K562 (cell line): ENCODE measurements at regions not wholly inside any gene's neighbourhood (a gene's known extent, or its start where the extent isn't known, plus 50 kb on each side); places are given as distances from the start of the nearest gene placed in this dataset.

Source experiments
- ATAC-seq: fragments of 200-7000 bp; cut with Tn5 transposase; 3 replicates; pipeline ENCODE4 v1.9.1; 2020; ENCODE audit warnings: moderate library complexity
- BruUV-seq: library from RNA; stranded (reverse); fragments of 400-500 nt; replicated peaks from 2 replicates; lab custom pipeline; 2021; lab: Mats Ljungman, UMichigan
- CTCF ChIA-PET: fragments of 300-600 bp; formaldehyde crosslinking; extraction: SDS; loops from one replicate; lab custom pipeline; 2021; ENCODE audit warnings: low intra/inter-chr PET ratio; lab: Yijun Ruan, JAX
- POLR2A ChIA-PET: fragments of 300-600, 350-650 bp; sonication (Branson Sonifier 250); formaldehyde crosslinking; extraction: SDS; loops from one replicate; lab custom pipeline; 2021; ENCODE audit warnings: antibody characterized with exemption, inconsistent platforms; lab: Yijun Ruan, JAX
- DNase-seq, 4 experiments: peaks; one replicate each; pipeline versions ENCODE4 v3.0.0 to v3.0.0-alpha.2; 2011 to 2018; ENCODE audit warnings: low spot score in 3 of 4, mixed read lengths in 3 of 4; ENCODE audit errors: extremely low read depth in 1 of 4
- FAIRE-seq: peaks from 2 replicates; lab custom pipeline; 2011; peaks lifted over from hg19 to GRCh38; lab: Jason Lieb, UNC
- H2AFZ ChIP-seq: 2 replicates; pipeline ENCODE4 v1.6.0; 2011; ENCODE audit warnings: low read depth, low read length, control low read depth, inconsistent platforms
- H3K27ac ChIP-seq: fragments of 200-600 bp; 3 replicates; pipeline ENCODE4 v1.8.0; 2011; ENCODE audit warnings: low read depth, mild to moderate bottlenecking, control low read depth, inconsistent platforms, low read length, moderate library complexity, mixed read lengths; ENCODE audit errors: extremely low read depth
- H3K27me3 ChIP-seq, 2 experiments: fragments of 300-600 bp in 1 of 2; 2 replicates in 1 of 2; 3 replicates in 1 of 2; pipeline versions ENCODE4 v1.6.0 to v1.8.0; 2011; ENCODE audit warnings: inconsistent platforms in 2 of 2, low read length in 2 of 2, mild to moderate bottlenecking in 1 of 2, mixed read lengths in 1 of 2, moderate library complexity in 1 of 2; ENCODE audit not compliant: control insufficient read depth in 2 of 2, insufficient read depth in 2 of 2
- H3K36me3 ChIP-seq: fragments of 300-600 bp; 3 replicates; pipeline ENCODE4 v1.8.0; 2011; ENCODE audit warnings: mild to moderate bottlenecking, low read length, inconsistent platforms; ENCODE audit not compliant: control insufficient read depth, insufficient read depth
- H3K4me1 ChIP-seq, 2 experiments: fragments of 200-600 bp in 1 of 2; replicated peaks in 1 of 2; 2 replicates in 1 of 2; 3 replicates in 1 of 2; pipeline versions ENCODE4 v1.5.1 to v1.8.0; 2011; ENCODE audit warnings: inconsistent platforms in 2 of 2, low read length in 2 of 2, mild to moderate bottlenecking in 1 of 2, mixed read lengths in 1 of 2, moderate library complexity in 1 of 2; ENCODE audit not compliant: control insufficient read depth in 2 of 2, insufficient read depth in 2 of 2
- H3K4me2 ChIP-seq: 2 replicates; pipeline ENCODE4 v1.6.1; 2011; ENCODE audit warnings: low read length, control low read depth, inconsistent platforms, mixed read lengths; ENCODE audit not compliant: insufficient read depth
- H3K4me3 ChIP-seq: fragments of 200-600 bp; sonication (generic), shearing (Covaris generic); 2 replicates; pipeline ENCODE4 v1.5.1; 2016; ENCODE audit warnings: control low read depth, inconsistent platforms
- H3K79me2 ChIP-seq: fragments of 200-600 bp; 3 replicates; pipeline ENCODE4 v1.8.0; 2011; ENCODE audit warnings: low read length, inconsistent platforms; ENCODE audit not compliant: control insufficient read depth, insufficient read depth
- H3K9ac ChIP-seq, 2 experiments: 2 replicates each; pipeline versions ENCODE4 v1.6.0 to v1.6.1; 2011; ENCODE audit warnings: low read depth in 2 of 2, low read length in 2 of 2, control low read depth in 1 of 2, inconsistent platforms in 1 of 2, mild to moderate bottlenecking in 1 of 2, mixed read lengths in 1 of 2; ENCODE audit not compliant: insufficient read depth in 1 of 2
- H3K9me1 ChIP-seq: one replicate; pipeline ENCODE4 v1.6.0; 2011; ENCODE audit warnings: inconsistent platforms, mild to moderate bottlenecking, low read length, moderate library complexity; ENCODE audit not compliant: control insufficient read depth, insufficient read depth
- H3K9me3 ChIP-seq: replicated peaks from 2 replicates; pipeline ENCODE4 v1.5.1; 2011; ENCODE audit warnings: low read depth, low read length, inconsistent platforms; ENCODE audit not compliant: control insufficient read depth, insufficient read depth
- H4K20me1 ChIP-seq: replicated peaks from 2 replicates; pipeline ENCODE4 v1.6.1; 2011; ENCODE audit warnings: low read length, inconsistent platforms, mixed read lengths; ENCODE audit not compliant: control insufficient read depth, insufficient read depth
- BDP1 ChIP-seq: IDR thresholded peaks from 3 replicates; pipeline ENCODE4 v1.6.1; 2011; ENCODE audit not compliant: insufficient read length, insufficient read depth
- CBX2 ChIP-seq: fragments of 200-600 bp; sonication (generic); IDR thresholded peaks from one replicate; pipeline ENCODE4 v1.6.1; 2012; ENCODE audit warnings: mild to moderate bottlenecking, low read length, inconsistent platforms; ENCODE audit not compliant: insufficient read depth, poor library complexity, severe bottlenecking
- CREB3 ChIP-seq: fragments of 450-650 bp; conservative IDR thresholded peaks from 2 replicates; pipeline ENCODE4 v1.6.1; 2016; ENCODE audit warnings: missing genetic modification characterization, low read depth, mild to moderate bottlenecking, missing compliant biosample characterization, moderate library complexity
- MAZ ChIP-seq, 2 experiments: fragments of 450-650 bp in 1 of 2; sonication (generic) in 1 of 2; formaldehyde crosslinking; IDR thresholded peaks in 1 of 2; conservative IDR thresholded peaks in 1 of 2; 2 replicates each; pipeline versions ENCODE4 v1.4.0 to v1.5.0; 2020; ENCODE audit warnings: mild to moderate bottlenecking in 1 of 2, missing genetic modification reagents in 1 of 2
- NCOA1 ChIP-seq: fragments of 450-650 bp; IDR thresholded peaks from 2 replicates; pipeline ENCODE4 v1.6.1; 2016; ENCODE audit warnings: low read depth
- NR1H2 ChIP-seq: sonication (generic); formaldehyde crosslinking; IDR thresholded peaks from 2 replicates; pipeline ENCODE4 v1.4.0; 2020; ENCODE audit warnings: mild to moderate bottlenecking, missing genetic modification reagents
- RBM39 ChIP-seq: fragments of 200-400 bp; formaldehyde crosslinking; optimal IDR thresholded peaks from 2 replicates; pipeline ENCODE3; 2018; ENCODE audit warnings: low read depth, low read length
- RUNX1 ChIP-seq: sonication (generic); IDR thresholded peaks from 2 replicates; pipeline ENCODE4 v1.6.1; 2016; ENCODE audit warnings: antibody characterized with exemption, low read depth
- SMARCE1 ChIP-seq: fragments of 450-650 bp; IDR thresholded peaks from 2 replicates; pipeline ENCODE4 v1.7.1; 2016; ENCODE audit warnings: mild to moderate bottlenecking
- SNRNP70 ChIP-seq: fragments of 200-400 bp; formaldehyde crosslinking; optimal IDR thresholded peaks from 2 replicates; pipeline ENCODE3; 2017; ENCODE audit warnings: low read depth, low read length
- TSC22D4 ChIP-seq: fragments of 450-650 bp; IDR thresholded peaks from 2 replicates; pipeline ENCODE4 v1.6.1; 2016; ENCODE audit warnings: missing genetic modification characterization, missing biosample characterization, control low read depth
- YY1 ChIP-seq, 3 experiments: IDR thresholded peaks; 2 replicates each; pipeline ENCODE4 v1.6.1; 2011; ENCODE audit warnings: low read length in 2 of 3, mild to moderate bottlenecking in 2 of 3, moderate library complexity in 2 of 3, borderline replicate concordance in 1 of 3, control low read depth in 1 of 3, low read depth in 1 of 3; ENCODE audit not compliant: insufficient read depth in 3 of 3, insufficient replicate concordance in 2 of 3, control insufficient read depth in 1 of 3, insufficient read length in 1 of 3; ENCODE audit errors: extremely low read depth in 1 of 3
- ZBTB33 ChIP-seq: sonication (generic); formaldehyde crosslinking; IDR thresholded peaks from 2 replicates; pipeline ENCODE4 v1.8.1; 2023; ENCODE audit warnings: mild to moderate bottlenecking, missing genetic modification reagents
- ZC3H4 ChIP-seq: sonication (generic); formaldehyde crosslinking; IDR thresholded peaks from 2 replicates; pipeline ENCODE4 v1.9.0; 2021; ENCODE audit warnings: missing genetic modification reagents, borderline replicate concordance
- ZNF277 ChIP-seq: fragments of 250-450 bp; sonication (Bioruptor Pico); IDR thresholded peaks from 2 replicates; pipeline ENCODE4 v1.8.0; 2022; ENCODE audit warnings: inconsistent platforms, mild to moderate bottlenecking, moderate library complexity, borderline replicate concordance
- ZNF780A ChIP-seq: fragments of 250-450 bp; sonication (Bioruptor Pico); IDR thresholded peaks from 2 replicates; pipeline ENCODE4 v1.5.0; 2021; ENCODE audit warnings: mild to moderate bottlenecking
- WGBS: fragments of 100-300 bp; shearing (Covaris generic); methylation state at CpG from one replicate; pipeline ENCODE4 v1.1.6; 2016; ENCODE audit warnings: low coverage, mixed read lengths; ENCODE audit not compliant: insufficient coverage; ENCODE audit errors: missing lambda C conversion rate; 5-methylcytosine and 5-hydroxymethylcytosine counted together
- in situ Hi-C: fragments of 300-500 bp; cut with MboI; formaldehyde crosslinking; loops from 4 replicates; pipeline ENCODE4 v1.15.0; 2018; ENCODE audit warnings: inconsistent platforms, mixed read lengths
- intact Hi-C: fragments of 100-400 bp; cut with micrococcal nuclease; formaldehyde crosslinking; loops from 2 replicates; pipeline ENCODE4 v1.14.2; 2022

- TF ChIP-seq RUNX1 (no peak), NCOA1 (no peak), ZC3H4 (CRISPR knock-in tag) (no peak), CREB3 (tag) (no peak), CBX2 (no peak)
These were observed 53.3 kb upstream of the SLC22A23 start (continued) for GRCh38 chr6:3510178-3510577.

GRCh38 chr6:3509336-3509735, 52.5 kb upstream of the SLC22A23 start:
- intact Hi-C loops = no loop called here
- FAIRE-seq (no peak), ATAC-seq (no peak), DNase-seq (no peak)
- CTCF ChIA-PET = no interaction called here
- POLR2A ChIA-PET = no interaction called here
- H2AFZ ChIP-seq = no peak overlapping the region
- H3K36me3 ChIP-seq = no peaks in the 10 kb centered on the region
- H3K9me1 ChIP-seq = no peaks in the 10 kb centered on the region
- H3K27me3 ChIP-seq = peaks cover 25 to 56% of the 10 kb centered on the region in 2 experiments
- in situ Hi-C loops = no loop called here
- no peak overlapping the region for H3K4me3 ChIP-seq
- no peak overlapping the region for H3K9ac ChIP-seq
- H3K4me2 ChIP-seq = no peak overlapping the region
- H3K27ac ChIP-seq = no peak overlapping the region
- H3K4me1 ChIP-seq = peaks cover 9% of the 10 kb centered on the region in 2 experiments; a peak in 4 of 5 replicates
- WGBS = 10% methylated on average over 4 of the region's 4 CpGs
- no peaks in the 10 kb centered on the region for H3K79me2 ChIP-seq
- no TSS peak for BruUV-seq
- H3K9me3 ChIP-seq = no peaks in the 10 kb centered on the region
- no peaks in the 10 kb centered on the region for H4K20me1 ChIP-seq
- TF ChIP-seq ZBTB33 (CRISPR knock-in tag) (no peak), ZNF780A (CRISPR knock-in tag) (no peak), CREB3 (tag) (no peak), BDP1 (no peak), ZNF277 (CRISPR knock-in tag) (no peak), TSC22D4 (no peak), SMARCE1 (no peak), SNRNP70 (no peak), MAZ (CRISPR knock-in tag; conservative IDR thresholded peaks at IDR 0.05 in 1 of 2, IDR thresholded peaks at IDR 0.05 in 1 of 2) (no peak), RBM39 (no peak), YY1 (IDR thresholded peaks at IDR 0.05; ENCODE audit: borderline replicate concordance in 1 of 3, control insufficient read depth in 1 of 3, extremely low read depth in 1 of 3, insufficient read depth in 3 of 3, insufficient read length in 1 of 3, insufficient replicate concordance in 2 of 3, low read depth in 1 of 3, low read length in 2 of 3) (no peak), NR1H2 (CRISPR knock-in tag) (no peak)
